ENCODE measurements at regions not wholly inside any gene's neighbourhood (a gene's known extent, or its start where the extent isn't known, plus 50 kb on each side); places are given as distances from the start of the nearest gene placed in this dataset.
"Not testable (repeated sequence)": the region's sequence is repeated elsewhere in the genome, so short reads cannot be mapped to it uniquely, and the experiment has no call there.

DNA sequence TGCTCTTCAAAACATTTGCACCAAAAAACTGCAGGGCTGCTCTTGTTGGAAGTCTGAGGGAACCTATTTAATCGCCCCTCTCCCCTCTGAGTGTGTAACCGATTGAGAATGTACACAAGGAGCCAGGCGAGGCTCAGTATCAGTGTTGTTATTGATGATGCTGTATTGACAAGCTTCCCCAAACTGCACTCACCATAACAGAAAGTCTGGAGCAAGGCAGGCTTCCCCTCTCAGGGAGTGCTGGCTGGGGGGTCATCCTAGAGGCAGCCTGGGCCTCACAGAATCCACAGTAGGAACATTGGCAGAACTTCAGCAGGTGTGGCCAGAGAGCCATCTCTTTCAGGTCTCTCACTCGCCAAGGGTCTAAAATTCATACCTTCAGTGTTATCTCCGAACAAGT is 58.1 kb upstream of the TUNAR start:
- no peak for DNase-seq (ENCODE audit: low read depth, low spot score)

DNA sequence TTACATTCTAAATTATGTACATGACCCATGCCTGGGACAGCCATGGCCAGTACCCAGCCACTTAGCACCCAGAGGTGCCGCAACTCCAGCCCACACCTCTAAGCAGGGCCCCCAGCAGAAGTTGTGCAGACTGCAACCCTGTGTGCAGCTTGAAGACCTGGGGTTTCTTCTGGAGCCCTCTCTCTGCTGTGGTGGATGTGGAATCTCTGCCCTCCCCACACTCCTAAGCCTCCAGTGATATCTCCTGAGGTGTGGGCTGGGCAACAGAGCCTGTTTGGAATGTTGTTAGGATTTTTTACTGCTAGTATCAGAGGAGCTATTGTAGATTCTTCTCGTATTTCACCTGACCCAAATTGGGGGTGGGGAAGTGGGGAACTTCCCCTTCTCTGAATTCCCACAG is 59.4 kb upstream of the TUNAR start:
- DNase-seq (ENCODE audit: low read depth, low spot score): no peak

DNA sequence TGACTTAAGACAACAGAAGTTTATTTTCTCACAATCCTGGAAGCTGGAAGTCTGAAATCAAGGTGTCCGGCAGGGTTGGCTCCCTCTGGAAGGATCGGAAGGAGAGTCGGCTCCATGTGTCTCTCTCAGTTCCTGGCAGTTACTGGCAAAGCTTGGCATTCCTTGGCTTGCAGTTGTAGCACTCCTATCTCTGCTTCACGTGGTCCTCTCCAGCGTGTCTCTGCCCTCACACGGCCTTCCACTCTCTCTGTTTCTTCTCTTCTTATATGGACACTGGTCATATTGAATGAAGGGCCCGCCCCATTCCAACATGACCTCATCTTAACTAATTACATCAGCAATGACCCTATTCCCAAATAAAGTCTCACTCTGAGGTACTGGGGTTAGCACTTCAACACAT is 60.1 kb upstream of the TUNAR start:
- no peak for DNase-seq (ENCODE audit: low read depth, low spot score)

DNA sequence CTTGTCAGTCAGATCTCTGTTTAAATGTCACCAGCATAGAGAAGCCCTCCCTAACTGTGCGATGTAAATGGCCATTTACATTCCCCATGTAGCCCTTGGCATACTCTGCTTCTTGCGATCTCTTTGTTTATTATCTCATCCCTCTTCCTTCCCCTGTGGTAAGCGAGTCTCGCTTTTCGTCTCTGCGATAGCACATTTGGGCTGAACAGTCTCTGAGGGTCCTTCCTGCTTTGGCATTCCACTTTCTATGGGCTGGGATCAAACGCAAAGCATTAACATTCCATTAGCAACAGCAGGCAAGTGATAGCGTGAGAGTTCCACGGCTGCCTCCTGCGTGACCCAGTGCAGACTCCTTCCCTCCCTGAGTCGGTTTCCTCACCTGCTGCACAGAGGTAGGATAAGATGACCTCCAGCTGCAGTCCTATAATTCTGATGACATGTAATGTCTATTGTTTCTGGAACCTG is 61.4 kb upstream of the TUNAR start:
- no peak for DNase-seq (ENCODE audit: low read depth, low spot score)

DNA sequence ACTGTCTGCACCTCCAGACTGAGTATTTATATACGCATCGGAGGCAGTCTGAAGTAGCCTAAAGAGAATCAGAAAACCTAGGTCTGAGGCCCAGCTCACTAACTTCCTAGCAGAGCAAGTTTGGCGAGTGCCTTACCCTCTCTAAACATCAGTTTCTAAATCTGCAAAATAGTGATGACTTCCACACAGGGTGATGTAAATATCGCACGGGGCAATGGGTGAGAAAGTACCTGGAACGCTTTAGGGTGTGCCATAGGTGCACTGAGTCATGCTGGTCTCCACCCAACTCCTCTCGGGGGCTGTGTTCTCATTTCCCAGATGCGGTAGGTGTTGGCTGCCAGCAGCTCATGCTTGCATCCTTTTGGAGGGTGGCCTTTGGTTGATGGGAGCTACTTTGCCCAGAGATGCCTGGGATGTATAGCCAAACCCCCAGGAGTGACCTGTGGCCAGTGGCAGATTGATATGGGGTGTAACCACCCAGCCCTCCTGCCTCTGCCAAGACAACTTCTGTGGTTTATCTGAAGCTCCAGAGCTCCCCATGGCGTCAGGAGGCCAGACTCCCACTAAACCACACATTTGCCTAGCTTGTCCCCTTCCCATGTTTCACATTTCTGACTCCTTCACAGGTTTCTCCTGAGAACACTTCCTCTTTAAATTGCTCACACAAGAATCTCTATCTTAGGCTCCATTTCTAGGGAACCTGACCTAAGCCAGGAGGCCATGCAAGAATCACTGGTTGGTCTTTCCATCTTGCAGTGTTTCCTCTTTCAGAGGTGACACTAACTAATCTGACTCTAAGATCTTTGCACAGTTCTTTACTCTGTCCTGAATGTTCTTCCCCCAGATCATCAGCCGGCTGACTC is 62.0 kb upstream of the TUNAR start:
- no peak for DNase-seq (ENCODE audit: low read depth, low spot score)

DNA sequence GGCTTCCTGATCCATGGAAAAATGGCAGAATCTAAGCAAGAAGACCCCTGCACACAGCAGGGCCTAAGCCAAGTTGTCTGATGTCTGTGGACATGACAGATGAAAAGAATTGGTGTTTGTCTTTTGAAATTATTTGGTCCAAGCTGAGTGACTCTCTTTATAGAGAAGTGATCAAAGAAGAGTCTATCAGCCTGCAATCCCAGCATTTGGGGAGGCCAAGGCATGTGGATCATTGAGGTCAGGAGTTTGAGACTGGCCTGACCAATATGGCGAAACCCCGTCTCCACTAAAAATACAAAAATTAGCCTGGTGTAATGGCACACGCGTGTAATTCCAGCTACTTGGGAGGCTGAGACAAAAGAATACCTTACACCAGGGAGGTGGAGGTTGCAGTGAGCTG is 64.8 kb upstream of the TUNAR start:
- DNase-seq (ENCODE audit: low read depth, low spot score): no peak

DNA sequence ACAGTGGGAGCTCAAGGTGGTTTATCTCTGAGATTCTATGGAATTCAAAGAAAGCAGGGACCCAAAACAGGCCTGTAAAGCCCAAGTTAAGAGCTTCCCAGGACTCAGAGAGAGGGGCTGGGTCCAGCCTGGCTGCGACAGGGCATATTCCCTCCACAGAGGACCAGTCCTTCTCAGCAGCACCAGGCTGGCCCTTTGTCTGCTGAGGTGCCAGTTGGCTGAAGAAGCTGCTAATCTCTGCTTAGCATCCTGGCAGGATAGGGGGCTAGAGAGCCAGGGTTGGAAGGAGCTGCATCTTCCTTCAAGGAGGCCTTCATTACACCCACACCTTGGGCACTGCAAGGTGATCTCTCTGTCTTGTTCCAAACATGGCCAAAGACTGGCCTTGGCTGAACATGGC is 68.3 kb upstream of the TUNAR start:
- no peak for DNase-seq (ENCODE audit: low read depth, low spot score)

DNA sequence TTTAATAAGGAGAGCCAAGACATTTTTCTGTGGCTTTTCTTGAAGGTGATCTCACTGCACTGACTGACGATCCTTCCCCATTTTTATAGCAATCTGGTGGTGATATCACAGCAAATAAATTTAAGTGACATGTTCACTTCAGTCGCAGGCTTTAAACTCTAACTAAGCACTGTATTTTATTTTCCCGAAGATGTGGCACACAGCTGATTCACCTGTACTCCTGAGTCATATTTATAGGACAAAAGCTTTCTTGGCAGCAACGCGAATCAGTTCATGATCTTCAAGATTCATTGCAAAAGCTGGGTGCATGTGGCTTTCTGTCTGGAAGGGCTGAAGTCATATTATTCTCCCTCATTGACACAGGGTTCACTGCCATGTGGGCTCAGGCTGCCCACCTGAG is 79.8 kb upstream of the TUNAR start:
- no peak for DNase-seq (ENCODE audit: low read depth, low spot score)

DNA sequence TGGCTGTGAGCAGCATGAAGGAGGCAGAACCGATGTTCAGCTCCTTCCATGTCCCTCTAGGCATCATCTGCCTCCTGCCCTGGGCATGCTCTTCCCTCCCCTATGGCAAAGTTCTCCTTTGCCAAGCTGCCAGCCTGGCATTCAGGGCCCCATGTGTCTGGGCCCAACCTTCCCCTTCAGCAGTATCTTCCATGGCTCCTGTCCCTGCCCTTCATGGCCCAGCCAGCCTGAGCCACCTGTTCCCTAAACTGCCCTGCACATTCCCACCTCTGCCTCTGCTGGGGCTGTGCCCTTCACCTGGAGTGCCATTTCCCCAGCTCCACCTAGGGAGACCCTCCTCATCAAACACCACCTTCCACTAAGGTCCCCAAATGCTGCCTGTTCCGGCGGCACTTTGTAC is 74.0 kb upstream of the TCL1A start:
- no peak for DNase-seq (ENCODE audit: low read depth, low spot score)

DNA sequence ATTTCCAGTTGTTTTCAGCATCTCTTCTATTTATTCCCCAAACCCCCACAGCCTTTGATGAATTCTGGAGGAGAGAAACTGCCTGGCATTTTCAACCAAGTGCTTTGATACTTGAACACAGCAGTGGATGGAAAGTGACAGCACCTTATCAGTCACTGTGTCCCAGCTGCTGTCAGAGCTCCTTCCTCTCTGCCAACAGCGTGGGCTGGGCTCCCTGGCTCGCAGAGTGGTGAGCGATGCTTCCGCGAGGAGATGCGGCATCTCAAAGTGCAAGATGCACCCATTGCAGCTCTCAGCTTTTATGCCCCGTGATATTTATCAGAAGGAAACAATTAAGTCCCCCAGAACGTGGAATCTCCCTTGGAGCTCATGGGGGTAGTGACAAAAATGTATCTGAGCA is 72.6 kb upstream of the TCL1A start:
- DNase-seq (ENCODE audit: low read depth, low spot score): no peak

DNA sequence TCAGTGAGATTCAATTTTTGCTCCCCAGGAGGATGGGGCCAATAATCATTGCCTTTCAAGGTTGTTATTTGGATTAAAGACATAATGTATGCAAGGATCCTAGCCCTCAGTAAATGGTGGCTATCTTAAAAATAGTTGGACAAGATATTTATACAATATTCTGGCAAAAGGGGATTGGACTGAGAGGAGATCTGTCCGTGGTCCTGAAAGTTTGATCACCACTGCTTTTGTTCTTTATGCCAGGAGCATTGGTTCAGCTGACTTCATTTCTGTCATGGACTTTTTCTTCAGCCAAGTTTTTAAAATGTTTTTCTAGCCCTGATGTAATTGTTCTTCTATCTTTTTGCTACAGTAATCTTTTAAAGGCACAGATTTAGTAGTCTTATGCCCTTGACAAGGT is 70.2 kb upstream of the TCL1A start:
- DNase-seq (ENCODE audit: low read depth, low spot score): no peak

DNA sequence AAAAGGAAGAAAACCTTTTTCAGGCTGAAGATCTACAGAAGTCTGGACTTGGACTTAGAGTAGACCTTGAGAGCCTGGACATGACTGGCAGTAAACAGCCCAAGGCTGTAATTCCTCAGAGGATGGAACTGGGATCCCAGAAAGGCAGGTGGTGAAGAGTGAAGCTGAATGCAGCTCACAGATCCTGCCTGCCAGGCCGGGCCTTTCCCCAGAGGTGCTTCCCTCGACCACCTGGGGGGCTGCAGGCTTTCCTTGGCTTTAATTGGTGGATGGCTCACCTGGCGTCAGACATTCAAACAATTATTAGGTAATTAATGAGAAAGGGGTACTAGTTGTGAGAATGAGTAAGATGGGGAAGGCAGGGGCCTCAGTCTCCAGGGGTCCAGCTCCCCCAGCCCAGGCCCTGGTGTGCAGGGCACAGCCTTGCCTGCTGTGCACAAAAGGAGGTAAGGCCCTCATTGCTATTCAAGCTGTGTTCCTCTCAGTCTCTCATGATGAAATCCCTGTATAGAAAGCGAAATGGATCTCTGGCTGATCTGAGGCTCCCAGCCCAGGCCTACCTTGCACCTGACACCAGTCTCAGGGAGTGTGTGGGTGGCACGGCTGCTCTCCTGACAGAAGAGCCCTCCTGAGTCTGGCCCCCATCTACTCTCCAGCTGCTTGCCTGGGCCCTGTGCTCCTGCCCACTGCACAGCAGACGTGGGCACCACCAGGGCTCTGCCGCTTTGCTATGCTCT is 63.0 kb upstream of the TCL1A start:
- DNase-seq (ENCODE audit: low read depth, low spot score): no peak

DNA sequence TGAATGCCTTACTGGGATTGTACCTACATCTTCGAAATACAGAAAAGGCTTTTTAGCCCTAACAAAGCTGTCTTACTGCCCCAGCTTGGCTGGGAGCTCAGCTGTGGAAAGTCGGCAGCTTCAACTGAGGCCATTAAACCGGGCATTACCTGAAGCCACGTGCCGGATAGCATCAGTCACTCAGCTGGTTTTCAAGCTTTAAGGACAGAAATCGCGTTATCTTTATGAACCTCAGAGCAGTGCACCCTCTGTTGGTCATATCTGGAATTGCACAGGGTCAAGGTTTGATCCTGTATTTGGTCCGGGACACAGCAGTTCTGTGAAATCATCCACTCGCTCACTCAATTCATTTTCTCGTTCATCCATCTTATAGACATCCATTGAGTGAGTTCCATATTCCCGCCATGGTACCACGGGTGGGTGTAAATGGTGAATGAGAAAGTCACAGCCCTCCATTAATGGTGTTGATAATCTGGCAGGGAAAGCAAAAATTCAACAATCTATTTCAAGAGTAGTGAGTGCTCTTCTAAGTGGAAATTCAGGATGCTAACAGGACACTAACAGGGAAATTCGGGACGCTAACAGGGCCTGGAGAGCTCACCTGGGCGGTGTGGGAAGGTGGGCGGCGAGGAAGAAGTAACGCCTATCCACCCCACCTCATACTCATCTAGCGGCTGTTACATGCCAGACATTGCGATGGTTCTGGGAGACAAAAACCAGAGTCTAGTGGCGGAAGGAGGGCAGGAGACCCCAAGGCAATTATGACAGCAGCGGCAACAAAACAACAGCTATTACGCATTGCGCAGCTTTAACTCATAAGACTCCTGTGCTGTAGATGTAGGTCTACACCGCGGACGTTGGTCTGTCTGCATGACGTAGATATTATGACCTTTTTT is 60.6 kb upstream of the TCL1A start:
- DNase-seq (ENCODE audit: low read depth, low spot score): peak; percentile 31

DNA sequence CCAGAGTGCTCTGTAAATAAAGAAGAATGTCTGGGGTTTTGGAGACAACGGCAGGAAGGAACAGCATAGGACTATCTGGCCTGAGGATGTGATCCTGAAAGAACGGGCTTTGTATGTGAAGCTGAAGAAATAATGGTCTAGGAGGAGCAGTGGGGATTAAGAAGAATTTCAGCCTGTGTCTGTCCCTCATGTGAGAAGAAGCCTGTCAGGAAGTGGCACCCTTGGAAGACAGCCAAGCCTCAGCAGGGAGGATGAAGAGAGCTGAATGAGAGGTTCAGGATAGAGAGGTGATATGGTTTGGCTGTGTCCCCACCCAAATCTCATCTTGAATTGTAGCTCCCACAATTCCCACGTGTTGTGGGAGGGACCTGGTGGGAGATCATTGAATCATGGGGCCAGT is 56.9 kb upstream of the TCL1A start:
- DNase-seq (ENCODE audit: low read depth, low spot score): no peak

DNA sequence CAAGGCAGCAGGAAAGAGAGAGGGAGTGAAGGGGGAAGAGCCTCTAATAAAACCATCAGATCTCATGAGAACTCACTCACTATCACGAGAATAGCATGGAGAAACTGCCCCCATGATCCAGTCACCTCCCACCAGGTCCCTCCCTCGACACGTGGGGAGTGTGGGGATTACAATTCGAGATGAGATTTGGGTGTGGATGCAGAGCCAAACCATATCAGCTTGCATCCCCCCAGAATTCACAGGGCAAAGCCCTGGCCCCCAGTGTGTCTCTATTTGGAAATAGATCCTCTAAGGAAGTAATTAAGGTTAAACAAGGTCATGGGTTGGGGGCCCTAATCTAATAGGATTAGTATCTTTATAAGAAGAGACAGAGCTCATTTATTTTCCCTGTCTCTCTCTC is 56.1 kb upstream of the TCL1A start:
- no peak for DNase-seq (ENCODE audit: low read depth, low spot score)

DNA sequence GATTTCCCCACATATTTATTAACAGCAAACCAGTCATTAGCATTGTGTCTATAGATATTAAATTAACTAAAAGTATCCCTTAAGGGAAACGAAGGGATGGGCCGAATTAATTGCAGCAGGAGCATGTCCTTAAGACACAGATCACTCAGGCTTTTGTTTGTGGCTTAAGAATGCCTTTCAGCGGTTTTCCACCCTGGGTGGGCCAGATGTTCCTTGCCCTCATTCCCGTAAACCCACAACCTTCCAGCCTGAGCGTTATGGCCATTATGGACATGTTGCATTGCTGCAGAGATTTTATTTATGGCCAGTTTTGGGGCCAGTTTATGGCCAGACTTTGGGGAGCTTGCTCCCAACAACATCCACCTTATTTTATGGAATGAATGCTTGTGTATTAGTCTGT is 55.5 kb upstream of the TCL1A start:
- not testable (repeated sequence) for DNase-seq (ENCODE audit: low read depth, low spot score)

DNA sequence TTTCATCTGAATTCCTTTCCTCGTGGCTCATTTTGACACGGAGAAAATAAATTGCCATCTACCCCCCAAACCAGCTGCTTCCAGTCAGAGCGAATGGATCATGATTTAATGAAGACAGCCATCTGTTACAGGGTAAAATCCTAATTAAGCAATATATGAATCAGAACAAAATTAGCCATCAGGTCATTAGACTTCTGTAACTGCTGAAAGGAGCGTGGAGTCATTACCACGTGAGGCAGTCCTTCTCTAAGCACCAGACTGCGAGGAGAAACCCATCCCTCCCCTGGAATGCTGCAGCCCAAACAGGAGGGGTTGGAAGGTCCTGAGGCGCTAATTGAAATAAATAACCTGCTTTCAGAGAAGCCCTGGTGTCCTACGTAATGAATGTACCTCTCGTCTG is 51.1 kb upstream of the TCL1A start:
- no peak for DNase-seq (ENCODE audit: low read depth, low spot score)

DNA sequence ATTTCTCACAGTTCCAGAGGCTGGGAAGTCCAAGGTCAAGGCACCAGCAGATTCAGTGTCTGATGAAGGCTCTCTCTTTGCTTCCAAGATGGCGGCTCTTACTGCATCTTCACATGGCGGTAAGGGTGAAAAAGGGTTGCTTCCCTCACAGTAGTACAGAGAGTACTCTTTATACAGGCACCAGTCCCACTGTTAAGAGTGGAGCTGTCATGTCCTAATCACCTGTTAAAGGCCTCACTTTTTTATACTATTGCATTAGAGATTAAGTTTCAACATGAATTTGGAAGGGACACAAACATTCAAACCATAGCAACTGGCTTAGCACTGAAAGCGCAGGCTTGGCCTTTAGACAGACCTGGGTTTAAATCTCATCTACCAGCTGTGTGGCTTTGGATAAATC is 50.0 kb upstream of the TCL1A start:
- no peak for DNase-seq (ENCODE audit: low read depth, low spot score)
